ENCODE measurements at regions not wholly inside any gene's neighbourhood (a gene's known extent, or its start where the extent isn't known, plus 50 kb on each side); places are given as distances from the start of the nearest gene placed in this dataset.

- TF ChIP-seq, protein P1, sequence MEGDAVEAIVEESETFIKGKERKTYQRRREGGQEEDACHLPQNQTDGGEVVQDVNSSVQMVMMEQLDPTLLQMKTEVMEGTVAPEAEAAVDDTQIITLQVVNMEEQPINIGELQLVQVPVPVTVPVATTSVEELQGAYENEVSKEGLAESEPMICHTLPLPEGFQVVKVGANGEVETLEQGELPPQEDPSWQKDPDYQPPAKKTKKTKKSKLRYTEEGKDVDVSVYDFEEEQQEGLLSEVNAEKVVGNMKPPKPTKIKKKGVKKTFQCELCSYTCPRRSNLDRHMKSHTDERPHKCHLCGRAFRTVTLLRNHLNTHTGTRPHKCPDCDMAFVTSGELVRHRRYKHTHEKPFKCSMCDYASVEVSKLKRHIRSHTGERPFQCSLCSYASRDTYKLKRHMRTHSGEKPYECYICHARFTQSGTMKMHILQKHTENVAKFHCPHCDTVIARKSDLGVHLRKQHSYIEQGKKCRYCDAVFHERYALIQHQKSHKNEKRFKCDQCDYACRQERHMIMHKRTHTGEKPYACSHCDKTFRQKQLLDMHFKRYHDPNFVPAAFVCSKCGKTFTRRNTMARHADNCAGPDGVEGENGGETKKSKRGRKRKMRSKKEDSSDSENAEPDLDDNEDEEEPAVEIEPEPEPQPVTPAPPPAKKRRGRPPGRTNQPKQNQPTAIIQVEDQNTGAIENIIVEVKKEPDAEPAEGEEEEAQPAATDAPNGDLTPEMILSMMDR (conservative IDR thresholded peaks at IDR 0.05 in 1 of 2, IDR thresholded peaks at IDR 0.05 in 1 of 2; ENCODE audit: extremely low read depth in 1 of 2, insufficient read depth in 1 of 2, low read depth in 1 of 2, low read length in 2 of 2): no peak
- no peak for TF ChIP-seq EZH2 (IDR thresholded peaks at IDR 0.05; ENCODE audit: borderline replicate concordance, low read length)
Measured at GRCh38 chr10:129136074-129136473, 331.0 kb upstream of the MGMT start.

Data from mammary epithelial cell (primary cell).